HG03139 (cell line): ENCODE measurements at regions not wholly inside any gene's neighbourhood (a gene's known extent, or its start where the extent isn't known, plus 50 kb on each side); places are given as distances from the start of the nearest gene placed in this dataset.
"Not testable (repeated sequence)": the region's sequence is repeated elsewhere in the genome, so short reads cannot be mapped to it uniquely, and the experiment has no call there.

ENCODE experiments used
- ATAC-seq: cut with Tn5 transposase; IDR thresholded peaks from one replicate; pipeline ENCODE4 v1.9.1; 2021; ENCODE audit not compliant: unreplicated experiment

DNA sequence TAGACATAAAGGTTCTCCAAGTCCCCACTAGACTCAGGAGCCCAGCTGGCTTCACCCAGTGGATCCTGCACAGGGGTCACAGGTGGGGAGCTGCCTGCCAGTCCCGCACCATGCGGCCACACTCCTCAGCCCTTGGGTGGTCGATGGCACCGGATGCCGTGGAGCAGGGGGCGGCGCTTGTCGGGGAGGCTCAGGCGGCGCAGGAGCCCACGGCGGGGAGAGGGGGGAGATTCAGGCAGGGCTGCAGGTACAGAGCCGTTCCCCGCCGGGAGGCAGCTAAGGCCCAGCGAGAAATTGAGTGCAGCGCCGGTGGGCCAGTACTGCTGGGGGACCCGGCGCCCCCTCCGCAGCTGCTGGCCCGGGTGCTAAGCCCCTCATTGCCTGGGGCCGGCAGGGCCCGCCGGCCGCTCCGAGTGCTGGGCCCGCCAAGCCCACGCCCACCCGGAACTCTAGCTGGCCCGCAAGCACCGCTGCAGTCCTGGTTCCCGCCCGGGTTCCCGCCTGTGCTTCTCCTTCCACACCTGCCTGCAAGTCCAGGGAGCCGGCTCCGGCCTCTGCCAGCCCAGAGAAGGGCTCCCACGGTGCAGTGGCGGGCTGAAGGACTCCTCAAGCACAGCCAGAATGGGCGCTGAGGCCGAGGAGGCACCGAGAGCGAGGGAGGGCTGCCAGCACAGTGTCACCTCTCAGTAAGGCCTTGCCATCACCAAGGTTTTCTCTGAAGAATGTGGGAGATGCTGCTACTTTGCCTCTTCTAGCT is 58.4 kb upstream of the PPP1R12A start:
- ATAC-seq = no peak

DNA sequence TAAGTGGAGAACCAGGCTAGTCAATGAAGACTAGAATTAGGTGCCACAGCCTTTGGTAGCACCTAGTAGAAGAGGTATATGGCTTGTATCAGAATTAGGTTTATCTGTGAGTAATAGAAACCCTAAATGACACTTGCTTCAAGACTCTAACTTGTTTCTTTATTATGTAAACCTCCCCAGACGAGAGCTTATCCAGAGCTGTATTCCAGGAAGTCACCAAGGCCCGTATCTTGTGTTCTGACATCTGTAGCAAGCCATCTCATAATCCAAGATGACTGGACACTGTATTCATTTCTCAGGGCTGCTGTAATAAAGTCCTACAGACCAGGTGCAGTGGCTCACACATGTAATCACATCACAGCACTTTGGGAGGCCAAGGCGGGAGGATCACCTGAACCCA is 56.7 kb upstream of the PPP1R12A start:
- no peak for ATAC-seq

DNA sequence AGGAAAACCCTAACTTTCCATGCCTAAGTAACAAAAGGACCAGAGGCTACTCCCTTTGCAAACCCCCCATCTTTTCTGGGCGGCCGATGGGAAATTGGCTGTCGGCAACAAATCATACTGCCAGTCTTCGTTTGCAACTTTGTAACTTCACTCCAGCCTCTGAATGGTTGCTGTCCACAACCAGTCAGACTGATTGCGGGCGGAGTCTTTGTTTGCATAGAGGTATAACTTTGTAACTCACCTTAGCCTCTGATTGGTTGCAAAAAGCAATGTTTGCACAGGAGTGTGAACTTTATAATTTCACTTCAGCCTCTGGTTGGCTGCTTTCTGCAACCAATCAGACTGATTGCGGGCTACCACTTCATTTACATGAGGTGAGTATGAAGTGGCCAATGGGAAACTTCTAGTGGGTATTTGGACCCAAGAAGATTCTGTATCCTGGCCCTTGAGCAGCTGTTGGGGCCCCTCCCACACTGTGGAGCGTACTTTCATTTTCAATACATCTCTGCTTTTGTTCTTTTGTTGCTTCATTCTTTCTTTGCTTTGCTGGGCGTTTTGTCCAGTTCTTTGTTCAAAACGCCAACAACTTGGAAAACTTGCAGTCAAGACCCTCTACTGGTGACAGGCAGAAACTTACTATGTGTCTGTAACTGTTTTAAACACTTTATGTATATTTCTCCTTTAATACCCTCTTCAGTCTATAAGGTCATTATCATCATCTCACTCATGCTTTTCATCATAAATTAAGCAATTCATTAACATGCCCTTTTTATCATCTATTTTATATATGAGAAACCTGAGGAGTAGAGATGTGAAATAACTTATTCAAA is 55.8 kb upstream of the PPP1R12A start:
- not testable (repeated sequence) for ATAC-seq

DNA sequence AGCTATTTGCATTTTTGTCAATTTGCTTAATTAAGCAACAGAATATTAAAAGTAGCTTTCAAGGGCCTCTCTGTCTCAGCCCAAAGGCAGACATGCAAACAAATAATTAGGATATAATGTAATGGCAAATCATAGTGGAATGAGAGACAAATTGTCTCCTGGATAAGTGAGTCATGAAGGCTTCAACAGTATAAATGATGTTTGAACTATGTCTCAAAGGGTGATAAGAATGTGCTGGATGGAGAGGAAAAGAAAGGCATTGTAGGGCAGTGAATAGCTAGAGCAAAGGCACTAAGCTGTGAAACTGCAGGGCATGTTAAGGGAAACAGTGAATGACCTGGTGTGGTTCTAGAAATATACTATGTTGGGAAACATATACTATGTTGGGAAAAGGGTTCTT is 53.5 kb upstream of the PPP1R12A start:
- no peak for ATAC-seq

DNA sequence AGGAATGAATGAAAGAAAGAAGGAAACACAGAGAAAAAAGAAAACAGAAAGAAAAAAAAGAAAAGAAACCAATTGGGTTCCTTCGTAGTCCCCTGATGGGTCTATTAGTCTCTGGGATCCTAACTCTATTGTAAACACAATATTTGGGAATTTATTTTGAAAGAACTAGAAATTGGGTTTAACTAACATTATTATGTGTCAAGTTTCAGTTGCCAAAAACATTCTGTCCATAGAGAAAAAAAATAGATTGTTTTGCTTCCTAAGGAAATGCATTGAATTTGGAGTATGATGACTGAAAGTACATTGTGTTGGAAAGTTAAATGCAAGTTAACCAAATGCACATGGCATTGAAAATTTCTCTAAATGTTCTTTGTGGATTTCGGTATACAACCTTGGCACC is 52.8 kb upstream of the PPP1R12A start:
- ATAC-seq = no peak
